HG03432 (cell line): ENCODE measurements at regions not wholly inside any gene's neighbourhood (a gene's known extent, or its start where the extent isn't known, plus 50 kb on each side); places are given as distances from the start of the nearest gene placed in this dataset.
"Not testable (repeated sequence)": the region's sequence is repeated elsewhere in the genome, so short reads cannot be mapped to it uniquely, and the experiment has no call there.

Source experiments
- ATAC-seq: cut with Tn5 transposase; IDR thresholded peaks from one replicate; pipeline ENCODE4 v1.9.1; 2021; ENCODE audit warnings: mild to moderate bottlenecking, moderate library complexity; ENCODE audit not compliant: unreplicated experiment

- ATAC-seq = not testable (repeated sequence)
Observed at GRCh38 chr4:138860357-138860756, 155.2 kb upstream of the NOCT start.

DNA sequence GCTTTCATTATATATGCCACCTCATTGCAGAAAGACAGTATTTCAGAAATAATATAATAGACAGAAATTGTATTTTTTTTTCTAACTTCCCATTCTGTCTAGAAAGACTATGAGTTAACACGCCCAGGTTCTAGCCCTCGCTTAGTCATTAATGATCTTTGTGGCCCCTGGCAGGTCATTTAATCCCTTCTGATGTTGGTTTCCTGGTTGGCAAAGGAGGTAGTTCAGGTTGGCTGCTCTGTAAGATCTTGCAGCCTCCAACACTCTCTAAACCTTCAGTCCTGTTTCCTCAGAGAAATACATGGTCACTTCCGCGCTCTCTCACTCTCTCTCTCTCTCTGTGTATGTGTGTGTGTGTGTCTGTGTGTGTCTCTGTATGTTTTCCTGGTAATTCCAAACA is 156.3 kb upstream of the NOCT start:
- ATAC-seq = no peak

DNA sequence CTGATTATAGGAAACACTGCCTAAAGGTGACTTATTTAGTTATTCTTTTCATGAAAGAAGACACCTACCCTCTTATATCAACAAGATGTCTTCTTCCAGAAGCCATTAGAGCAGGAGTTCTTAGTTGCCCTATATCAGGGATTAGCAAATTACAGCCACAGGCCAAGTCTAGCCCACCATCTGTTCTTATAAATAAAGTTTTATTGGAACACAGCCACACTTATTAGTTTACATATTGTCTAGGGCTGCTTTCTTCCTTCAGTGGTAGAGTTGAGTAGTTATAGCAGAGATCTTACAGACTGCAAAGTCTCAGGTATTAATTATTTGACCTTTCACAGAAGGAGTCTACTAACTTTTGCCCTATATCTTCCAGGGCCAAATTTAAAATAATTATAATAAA is 157.2 kb upstream of the NOCT start:
- no peak for ATAC-seq

GRCh38 chr4:138857416-138857815 is 158.2 kb upstream of the NOCT start:
- ATAC-seq = no peak

DNA sequence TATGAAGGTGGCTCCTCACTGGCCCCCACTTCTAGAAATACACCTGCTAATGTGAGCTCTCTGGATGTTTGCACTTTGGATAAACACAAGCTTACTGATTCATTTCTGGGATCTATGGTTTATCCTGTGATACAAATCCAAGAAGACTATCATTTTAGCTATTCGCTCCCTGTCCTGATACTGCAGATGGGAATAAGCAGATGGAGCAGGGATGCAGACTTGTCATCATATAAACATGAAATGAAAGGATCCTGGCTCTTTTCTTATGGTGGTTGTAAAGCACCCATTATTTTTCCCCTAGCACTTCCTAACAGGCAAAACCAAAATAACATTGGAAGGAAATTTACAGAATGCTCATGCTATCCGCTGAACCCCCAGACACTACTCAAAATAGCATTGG is 162.9 kb upstream of the NOCT start:
- ATAC-seq = no peak

GRCh38 chr4:138851391-138852335 is 163.9 kb upstream of the NOCT start:
- ATAC-seq = no peak

- no peak for ATAC-seq
Observed at GRCh38 chr4:138845664-138846063, 169.9 kb upstream of the NOCT start.

DNA sequence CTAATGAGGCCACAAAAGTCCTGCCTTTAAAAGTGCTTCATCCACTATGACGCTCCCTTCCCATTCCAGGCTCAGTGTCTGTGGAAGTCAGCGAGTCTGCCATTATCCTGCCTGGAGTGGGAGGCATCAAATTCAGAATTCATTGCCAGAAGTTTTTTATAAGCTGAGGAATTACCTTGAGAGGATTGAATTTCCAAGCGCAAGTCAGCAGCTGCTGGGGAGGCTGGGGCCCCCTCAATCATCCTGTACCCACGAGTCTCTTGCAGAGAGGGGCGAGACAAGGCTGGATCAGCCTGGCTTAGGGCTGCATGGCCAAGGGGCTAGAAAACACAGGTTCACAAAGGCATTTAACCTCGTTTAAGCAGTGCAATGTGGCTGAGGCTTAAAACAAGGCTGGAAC is 170.5 kb upstream of the NOCT start:
- ATAC-seq = no peak

DNA sequence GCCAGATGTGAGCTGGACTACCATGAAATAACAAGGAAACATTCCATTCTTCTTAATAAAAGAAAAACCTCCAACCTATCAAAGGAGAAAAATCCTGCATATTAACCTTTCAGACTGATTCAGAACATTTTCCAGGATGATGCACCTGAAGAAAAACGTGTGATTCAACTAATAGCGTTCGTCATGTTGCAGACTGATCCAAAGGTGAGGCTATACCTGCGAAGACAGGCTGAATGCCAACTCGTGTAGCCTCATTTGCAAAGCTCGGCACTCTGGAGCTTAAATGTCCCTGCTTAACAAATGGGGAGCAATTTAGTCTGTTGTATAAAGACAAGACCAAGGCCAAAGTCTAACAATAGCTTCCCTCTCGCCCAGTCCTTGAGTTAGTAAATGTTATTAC is 172.0 kb upstream of the NOCT start:
- no peak for ATAC-seq

DNA sequence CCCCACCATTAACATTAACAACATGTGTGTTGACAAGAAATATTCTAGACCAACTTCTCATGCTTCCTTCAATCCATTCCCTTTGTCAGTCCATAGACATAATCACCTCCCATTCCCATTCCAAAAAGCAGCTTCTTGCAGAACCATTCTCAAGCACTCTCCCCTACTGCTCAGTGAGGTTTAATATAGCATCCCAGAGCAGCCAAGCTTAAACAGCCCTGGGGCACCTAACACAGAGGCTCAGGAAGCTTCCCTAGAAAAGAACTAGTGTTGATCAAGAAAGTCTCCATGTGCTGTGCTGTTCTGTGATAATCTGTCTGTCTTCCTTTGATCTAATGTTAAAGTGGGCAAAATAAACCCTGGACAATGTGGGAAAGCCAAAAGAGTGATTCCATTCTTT is 174.2 kb upstream of the NOCT start:
- no peak for ATAC-seq

DNA sequence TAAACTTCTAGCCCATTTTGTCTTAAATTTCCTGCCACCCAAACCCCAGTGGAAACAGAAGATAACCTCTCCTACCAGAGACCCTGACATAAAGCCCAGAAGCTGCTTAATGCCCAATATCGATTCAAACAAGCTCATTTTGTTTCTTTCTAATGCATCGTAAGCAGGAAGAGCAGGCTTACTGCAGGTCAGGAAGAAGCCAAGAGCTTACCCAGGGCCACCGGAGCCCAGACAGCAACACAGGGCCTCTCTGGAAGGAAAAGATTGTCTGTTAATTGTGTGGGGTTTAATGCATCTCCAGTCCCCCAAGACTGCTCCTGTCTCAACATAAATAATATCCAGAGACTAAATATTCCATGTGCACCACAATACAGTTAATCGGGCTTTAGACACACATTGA is 177.3 kb upstream of the NOCT start:
- no peak for ATAC-seq

GRCh38 chr4:138835832-138836533 is 179.6 kb upstream of the NOCT start:
- peak; percentile 47 for ATAC-seq

- peak; percentile 61 for ATAC-seq
Observed at GRCh38 chr4:138833974-138834373, 181.6 kb upstream of the NOCT start.

- no peak for ATAC-seq
Observed at GRCh38 chr4:138832563-138832962, 183.0 kb upstream of the NOCT start.

- ATAC-seq = no peak
Observed at GRCh38 chr4:138831948-138832347, 183.6 kb upstream of the NOCT start.

DNA sequence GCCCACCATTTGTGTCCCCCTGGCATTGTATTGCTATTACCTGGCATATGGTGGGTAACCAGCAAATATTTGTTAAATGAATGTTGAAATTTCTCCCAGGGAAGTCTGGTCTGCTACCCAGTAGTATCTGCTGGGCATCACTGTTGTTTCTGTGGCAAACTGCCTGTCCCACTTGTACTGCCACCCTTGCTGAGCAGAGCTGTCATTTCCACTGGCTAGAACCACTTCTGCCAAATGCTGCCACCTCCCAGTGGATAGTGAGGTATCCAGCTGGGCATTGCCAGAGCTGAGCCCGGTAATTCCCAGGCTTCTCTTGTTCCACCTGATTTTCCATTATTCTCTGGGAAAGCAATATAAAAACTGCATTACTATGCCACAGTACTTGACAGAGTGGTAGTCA is 186.7 kb upstream of the NOCT start:
- no peak for ATAC-seq

GRCh38 chr4:138826754-138827153 is 188.8 kb upstream of the NOCT start:
- ATAC-seq = no peak

DNA sequence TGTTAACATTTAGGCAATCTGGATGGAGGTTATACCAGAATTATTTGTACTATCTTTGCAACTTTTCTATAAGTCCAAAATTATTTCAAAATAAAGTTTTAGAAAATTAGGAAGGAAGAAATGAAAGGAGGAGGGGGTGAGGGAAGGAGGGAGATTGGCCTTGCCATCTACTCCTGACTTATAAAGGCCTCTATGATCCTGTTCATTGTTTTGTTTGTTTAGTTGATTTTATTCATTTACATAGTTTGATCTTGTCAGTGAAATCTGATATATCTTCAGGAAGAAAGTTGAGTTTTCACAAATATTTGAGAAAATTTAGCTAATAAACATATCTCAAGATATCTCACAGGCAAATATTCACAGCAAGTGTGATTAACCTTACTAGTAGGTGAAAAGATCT is 189.3 kb upstream of the NOCT start:
- no peak for ATAC-seq

DNA sequence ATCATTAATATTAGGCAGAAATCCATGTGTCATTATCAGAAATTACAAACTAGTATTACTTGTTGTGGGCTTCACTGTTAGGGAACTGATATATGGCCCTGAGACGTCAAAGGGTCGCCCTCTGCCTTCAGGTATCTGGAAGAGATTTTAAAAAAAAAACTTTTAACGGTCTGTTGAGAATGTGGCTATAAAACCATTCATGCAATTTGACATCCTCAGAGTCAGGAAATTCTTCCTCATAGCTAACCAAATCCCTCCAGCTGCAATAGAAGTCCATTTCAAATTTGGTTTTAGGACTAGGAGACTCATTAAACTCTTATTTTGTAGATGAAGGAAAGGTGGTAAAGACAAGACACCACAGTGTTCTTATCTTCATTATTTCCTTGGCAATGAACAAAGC is 194.2 kb upstream of the NOCT start:
- ATAC-seq = no peak

DNA sequence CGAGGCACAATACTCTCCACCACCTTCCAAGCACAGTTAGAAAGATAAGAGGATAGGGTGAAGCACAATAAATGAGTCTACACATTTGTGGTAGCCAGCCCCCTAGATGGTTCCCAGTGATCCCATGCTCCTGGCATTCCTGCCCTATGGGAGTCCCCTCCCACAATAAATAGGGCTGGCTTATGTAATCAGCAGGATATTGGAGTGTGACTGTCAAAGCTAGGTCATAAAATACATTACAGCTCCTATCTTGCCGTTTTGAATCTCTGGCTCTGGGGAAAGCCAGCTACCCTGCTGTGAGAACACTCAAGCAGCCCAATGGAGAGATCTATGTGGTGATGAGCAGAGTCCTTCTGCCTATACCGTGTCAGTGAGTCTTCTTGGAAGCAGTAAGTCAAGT is 198.7 kb upstream of the NOCT start:
- no peak for ATAC-seq

GRCh38 chr4:138815811-138816210 is 199.8 kb upstream of the NOCT start:
- no peak for ATAC-seq

DNA sequence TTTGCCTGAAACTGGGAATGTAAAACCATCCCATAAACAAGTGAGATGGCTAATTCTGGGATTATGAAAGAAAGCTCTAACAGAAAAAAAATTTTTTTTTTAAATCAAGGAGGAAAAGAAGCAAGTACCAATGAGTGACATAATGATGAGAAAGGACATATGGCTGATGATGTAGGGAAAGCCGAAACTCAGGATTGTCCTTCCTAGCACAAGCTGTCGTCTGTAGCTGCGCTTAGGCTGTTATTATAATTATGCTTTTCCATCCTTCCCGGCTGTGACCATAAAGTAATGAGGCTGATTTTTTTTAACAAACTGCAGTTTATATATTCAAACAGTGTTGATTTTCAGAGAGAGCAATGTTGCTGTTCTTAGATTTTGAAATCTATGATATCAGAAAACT is 209.8 kb upstream of the NOCT start:
- no peak for ATAC-seq
